Occipital lobe (tissue), 1 donor: ENCODE measurements at regions not wholly inside any gene's neighbourhood (a gene's known extent, or its start where the extent isn't known, plus 50 kb on each side); places are given as distances from the start of the nearest gene placed in this dataset.

ENCODE experiments used
- DNase-seq: peaks from one replicate; lab custom pipeline; 2025; lab: John Stamatoyannopoulos, UW

GRCh38 chr9:89554307-89555035 lies 50.3 kb upstream of the GADD45G start:
- DNase-seq = no peak

DNA sequence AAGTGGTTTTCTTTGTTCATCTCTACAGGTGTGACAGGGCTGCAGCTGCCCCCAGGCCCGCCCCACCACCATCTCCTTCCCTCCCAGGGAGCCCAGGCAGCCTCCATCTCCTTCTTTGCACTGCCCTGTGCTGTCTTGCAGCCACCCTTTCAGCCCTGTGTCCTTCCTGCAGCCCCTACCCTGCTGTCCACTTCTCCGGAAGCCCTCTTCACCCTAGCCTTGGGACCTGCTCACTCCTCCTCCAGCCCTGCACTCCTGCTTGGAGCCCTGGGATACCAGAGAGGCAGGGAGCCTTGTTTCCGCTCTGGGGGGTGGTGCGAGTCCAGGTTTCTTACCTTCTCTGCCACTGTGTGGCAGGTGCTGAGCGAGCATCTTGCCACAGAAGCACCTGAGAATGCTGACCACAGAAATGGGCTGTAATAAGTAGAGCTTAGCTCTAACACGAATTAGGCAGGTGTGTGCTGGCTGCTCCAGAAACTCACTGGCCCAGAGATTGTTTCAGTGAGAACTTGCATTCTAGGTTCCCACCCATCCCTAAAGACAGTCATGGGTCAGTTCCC lies 51.3 kb upstream of the GADD45G start:
- no peak for DNase-seq

DNA sequence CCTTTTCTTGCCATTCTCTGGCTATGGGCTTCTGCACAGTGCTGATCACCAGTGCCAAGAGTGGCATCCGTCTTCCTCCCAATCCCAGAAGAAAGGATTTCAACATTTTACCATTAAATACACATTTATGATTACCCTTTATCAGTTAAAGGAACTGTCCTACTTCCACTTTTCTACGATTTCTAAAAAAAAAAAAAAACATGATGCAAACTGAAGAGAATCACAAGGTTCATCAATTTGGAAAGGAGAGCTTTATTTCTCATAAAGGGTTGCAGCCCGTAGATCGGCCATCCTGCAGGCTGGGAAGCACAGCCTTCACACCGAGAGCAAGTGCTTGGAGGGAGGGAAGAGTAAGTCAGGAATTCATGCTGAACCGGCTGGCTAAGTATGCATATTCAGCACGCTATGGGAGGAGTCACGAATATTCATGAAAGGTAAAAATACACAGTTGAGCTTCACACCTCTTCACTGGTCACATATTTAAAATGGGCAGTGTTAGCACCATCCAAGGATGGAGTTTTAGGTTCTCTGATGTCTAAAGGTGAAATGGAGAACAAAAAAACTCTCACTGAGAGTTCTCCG lies 52.5 kb upstream of the SEMA4D start:
- no peak for DNase-seq

DNA sequence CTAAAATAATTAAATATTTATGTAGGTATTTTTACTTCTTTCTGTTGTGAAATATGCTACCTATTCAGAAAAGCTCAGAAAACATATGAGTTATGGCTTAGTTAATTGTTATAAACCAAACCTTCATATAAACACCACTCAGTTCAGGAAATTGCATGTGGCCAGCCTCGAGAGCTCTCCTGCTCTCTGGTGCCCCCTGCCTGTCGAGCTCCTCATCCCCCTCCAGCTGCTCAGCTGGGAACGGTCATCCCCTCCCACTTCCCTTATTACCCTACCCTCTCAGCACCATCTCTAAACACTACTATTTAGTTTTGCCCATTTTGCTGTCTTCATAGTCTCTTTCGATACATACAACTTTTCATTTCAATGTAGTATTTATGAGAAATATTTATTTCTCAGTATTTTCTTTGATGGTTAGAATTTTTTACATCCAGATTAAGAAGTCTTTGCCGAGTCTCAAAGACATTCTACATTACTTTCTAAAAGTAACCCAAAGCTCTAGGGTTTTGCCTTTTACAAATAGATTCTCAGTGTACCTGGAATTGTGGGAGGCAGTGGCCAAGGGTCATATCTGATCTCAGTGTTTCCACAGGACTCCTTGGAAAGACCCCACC lies 51.2 kb upstream of the SEMA4D start:
- DNase-seq = peak; percentile 15

- DNase-seq = no peak
Measured at GRCh38 chr9:89548071-89548638, 50.2 kb upstream of the SEMA4D start.
